Fibroblast of the aortic adventitia (primary cell): ENCODE measurements at regions not wholly inside any gene's neighbourhood (a gene's known extent, or its start where the extent isn't known, plus 50 kb on each side); places are given as distances from the start of the nearest gene placed in this dataset.

Experiments
- DNase-seq: peaks from one replicate; pipeline ENCODE4 v3.0.0-alpha.2; 2010; ENCODE audit warnings: low read depth
- H3K4me3 ChIP-seq: 2 replicates; pipeline ENCODE4 v1.5.1; 2011; ENCODE audit warnings: low read depth, mild to moderate bottlenecking, control low read depth, low read length, moderate library complexity
- CTCF ChIP-seq: IDR thresholded peaks from 2 replicates; pipeline ENCODE4 v1.5.1; 2011; ENCODE audit warnings: mild to moderate bottlenecking, low read length, control low read depth, inconsistent platforms; ENCODE audit not compliant: insufficient read depth

- H3K4me3 ChIP-seq = no peak overlapping the region
- no peak for DNase-seq
- no peak for TF ChIP-seq CTCF
Measured at GRCh38 chr5:105230516-105231157, 1668.0 kb upstream of the NUDT12 start.

GRCh38 chr5:105218018-105218417, 1655.4 kb upstream of the NUDT12 start:
- no peak for TF ChIP-seq CTCF
- H3K4me3 ChIP-seq = no peak overlapping the region
- no peak for DNase-seq

- no peak overlapping the region for H3K4me3 ChIP-seq
- DNase-seq = no peak
- TF ChIP-seq CTCF = no peak
Measured at GRCh38 chr5:105213078-105213477, 1650.5 kb upstream of the NUDT12 start.

GRCh38 chr5:105207066-105207465, 1644.5 kb upstream of the NUDT12 start:
- no peak for TF ChIP-seq CTCF
- no peak for DNase-seq
- H3K4me3 ChIP-seq = no peak overlapping the region

GRCh38 chr5:105197531-105197930, 1634.9 kb upstream of the NUDT12 start:
- TF ChIP-seq CTCF = no peak
- no peak for DNase-seq

GRCh38 chr5:105195765-105196164, 1633.2 kb upstream of the NUDT12 start:
- DNase-seq = no peak
- no peak for TF ChIP-seq CTCF
- no peak overlapping the region for H3K4me3 ChIP-seq

More at GRCh38 chr5:105197531-105197930, 1634.9 kb upstream of the NUDT12 start:
- no peak overlapping the region for H3K4me3 ChIP-seq

- DNase-seq = no peak
- no peak overlapping the region for H3K4me3 ChIP-seq
- TF ChIP-seq CTCF = no peak
Measured at GRCh38 chr5:105172918-105173317, 1610.3 kb upstream of the NUDT12 start.
